Neural cell (in vitro differentiated cells): ENCODE measurements at regions not wholly inside any gene's neighbourhood (a gene's known extent, or its start where the extent isn't known, plus 50 kb on each side); places are given as distances from the start of the nearest gene placed in this dataset.

Experiments
- H2AFZ ChIP-seq: fragments of 200-600, 300-800 bp; sonication (generic), shearing (Covaris generic); 2 replicates; pipeline ENCODE4 v1.6.0; 2014; ENCODE audit warnings: low read depth, mild to moderate bottlenecking, antibody characterized with exemption, low read length, moderate library complexity
- H3F3A ChIP-seq: fragments of 200-600 bp; shearing (Covaris generic); 2 replicates; pipeline ENCODE4 v1.6.1; 2016; ENCODE audit warnings: mild to moderate bottlenecking, moderate library complexity, mixed read lengths, antibody characterized with exemption, low read length; ENCODE audit not compliant: insufficient read depth, poor library complexity, severe bottlenecking
- H3K27ac ChIP-seq: fragments of 200-600, 300-800 bp; sonication (generic), shearing (Covaris generic); 2 replicates; pipeline ENCODE4 v1.5.1; 2014; ENCODE audit warnings: mild to moderate bottlenecking, low read length, moderate library complexity
- H3K27me3 ChIP-seq: fragments of 300-800, 200-600 bp; sonication (generic), shearing (Covaris generic); 2 replicates; pipeline ENCODE4 v1.6.0; 2014; ENCODE audit warnings: mild to moderate bottlenecking, low read depth, low read length, moderate library complexity; ENCODE audit not compliant: insufficient read depth
- H3K36me3 ChIP-seq: fragments of 300-800, 200-600 bp; sonication (generic), shearing (Covaris generic); 2 replicates; pipeline ENCODE4 v1.5.1; 2014; ENCODE audit warnings: mild to moderate bottlenecking, antibody characterized with exemption, low read length, moderate library complexity; ENCODE audit not compliant: insufficient read depth
- H3K4me2 ChIP-seq: fragments of 300-800, 200-600 bp; sonication (generic), shearing (Covaris generic); 2 replicates; pipeline ENCODE4 v1.6.0; 2014; ENCODE audit warnings: mild to moderate bottlenecking, low read length
- H3K4me3 ChIP-seq: fragments of 300-800, 200-600 bp; sonication (generic), shearing (Covaris generic); 2 replicates; pipeline ENCODE4 v1.5.1; 2014; ENCODE audit warnings: mild to moderate bottlenecking, low read length, moderate library complexity
- H3K79me2 ChIP-seq: fragments of 200-600 bp; shearing (Covaris generic); replicated peaks from 2 replicates; pipeline ENCODE4 v1.6.0; 2014; ENCODE audit warnings: mild to moderate bottlenecking, low read length, moderate library complexity; ENCODE audit not compliant: insufficient read depth
- H3K9ac ChIP-seq: fragments of 300-800, 200-600 bp; sonication (generic), shearing (Covaris generic); 2 replicates; pipeline ENCODE4 v1.6.1; 2016; ENCODE audit warnings: mild to moderate bottlenecking, low read length, mixed read lengths
- H3K9me2 ChIP-seq: fragments of 200-600 bp; shearing (Covaris generic); 2 replicates; pipeline ENCODE4 v1.6.1; 2016; ENCODE audit warnings: mild to moderate bottlenecking, low read length, mixed read lengths; ENCODE audit not compliant: insufficient read depth
- H3K9me3 ChIP-seq: fragments of 200-600, 300-800 bp; sonication (generic), shearing (Covaris generic); 2 replicates; pipeline ENCODE4 v1.6.1; 2016; ENCODE audit warnings: mild to moderate bottlenecking, mixed run types, low read length, moderate library complexity, mixed read lengths
- H4K20me1 ChIP-seq: fragments of 200-600 bp; shearing (Covaris generic); 2 replicates; pipeline ENCODE4 v1.6.1; 2016; ENCODE audit warnings: mild to moderate bottlenecking, mixed run types; ENCODE audit not compliant: insufficient read depth
- CTCF ChIP-seq: fragments of 450-650 bp; IDR thresholded peaks from 2 replicates; pipeline ENCODE4 v1.5.1; 2014; ENCODE audit warnings: antibody characterized with exemption, mild to moderate bottlenecking, moderate library complexity; ENCODE audit not compliant: poor library complexity, severe bottlenecking
- EP300 ChIP-seq: fragments of 450-650 bp; conservative IDR thresholded peaks from 2 replicates; pipeline ENCODE4 v1.6.1; 2014; ENCODE audit warnings: antibody characterized with exemption, mild to moderate bottlenecking, moderate library complexity; ENCODE audit not compliant: poor library complexity, severe bottlenecking
- EZH2 ChIP-seq: fragments of 200-600, 300-800 bp; shearing (Covaris generic), sonication (generic); IDR thresholded peaks from 2 replicates; pipeline ENCODE4 v1.6.1; 2014; ENCODE audit warnings: antibody characterized with exemption, low read length, borderline replicate concordance, mild to moderate bottlenecking; ENCODE audit not compliant: insufficient read depth, poor library complexity, severe bottlenecking
- MXI1 ChIP-seq: fragments of 450-650 bp; conservative IDR thresholded peaks from 2 replicates; pipeline ENCODE4 v1.6.1; 2014; ENCODE audit warnings: antibody characterized with exemption, mild to moderate bottlenecking; ENCODE audit not compliant: poor library complexity, severe bottlenecking
- POLR2AphosphoS5 ChIP-seq: IDR thresholded peaks from 2 replicates; pipeline ENCODE4 v1.6.1; 2012
- RAD21 ChIP-seq: fragments of 450-650 bp; conservative IDR thresholded peaks from 2 replicates; pipeline ENCODE4 v1.6.1; 2014; ENCODE audit warnings: antibody characterized with exemption, mild to moderate bottlenecking, moderate library complexity
- REST ChIP-seq: IDR thresholded peaks from 2 replicates; pipeline ENCODE4 v1.6.1; 2012; ENCODE audit warnings: borderline replicate concordance
- SMC3 ChIP-seq: fragments of 450-650 bp; conservative IDR thresholded peaks from 2 replicates; pipeline ENCODE4 v1.6.1; 2014; ENCODE audit warnings: antibody characterized with exemption, mild to moderate bottlenecking, moderate library complexity; ENCODE audit not compliant: poor library complexity
- TAF1 ChIP-seq: IDR thresholded peaks from 2 replicates; pipeline ENCODE4 v1.6.1; 2012; ENCODE audit warnings: low read depth

- Histone ChIP-seq H3K4me2 (peak overlapping the region; percentile 50), H3K9ac (peak overlapping the region; percentile 90), H4K20me1 (no peaks in the 10 kb centered on the region), H3K79me2 (peaks cover 38% of the 10 kb centered on the region), H3K9me3 (no peaks in the 10 kb centered on the region), H3K9me2 (no peaks in the 10 kb centered on the region), H3K27ac (peak overlapping the region; percentile 94), H3K4me3 (peak overlapping the region; percentile 77), H3K27me3 (no peaks in the 10 kb centered on the region), H2AFZ (peak overlapping the region; percentile 24), H3F3A (no peaks in the 10 kb centered on the region), H3K36me3 (no peaks in the 10 kb centered on the region)
- TF ChIP-seq MXI1 (peak; percentile 58), SMC3 (peak; percentile 97), CTCF (peak; percentile 96), TAF1 (peak; percentile 69), POLR2AphosphoS5 (peak; percentile 89), RAD21 (peak; percentile 96), REST (peak; percentile 77), EP300 (peak; percentile 51), EZH2 (no peak)
Observed at GRCh38 chr3:117997201-117998049, 1037.2 kb downstream of the IGSF11 start.

GRCh38 chr3:117998071-117998470 is 1036.6 kb downstream of the IGSF11 start:
- TF ChIP-seq EP300 (no peak), CTCF (no peak), MXI1 (no peak), RAD21 (no peak), TAF1 (no peak), POLR2AphosphoS5 (no peak), SMC3 (no peak)

More at GRCh38 chr3:117998071-117998470, 1036.6 kb downstream of the IGSF11 start:
- Histone ChIP-seq H3K36me3 (no peaks in the 10 kb centered on the region), H3K4me2 (peak overlapping the region; percentile 50), H3K27ac (no peak overlapping the region), H3K27me3 (no peaks in the 10 kb centered on the region), H3K4me3 (no peak overlapping the region), H3K9ac (no peak overlapping the region), H3K9me2 (no peaks in the 10 kb centered on the region), H4K20me1 (no peaks in the 10 kb centered on the region), H3K79me2 (peaks cover 32% of the 10 kb centered on the region), H2AFZ (no peak overlapping the region), H3F3A (no peaks in the 10 kb centered on the region), H3K9me3 (no peaks in the 10 kb centered on the region)
